ENCODE measurements at regions not wholly inside any gene's neighbourhood (a gene's known extent, or its start where the extent isn't known, plus 50 kb on each side); places are given as distances from the start of the nearest gene placed in this dataset.
"Not testable (repeated sequence)": the region's sequence is repeated elsewhere in the genome, so short reads cannot be mapped to it uniquely, and the experiment has no call there.

- peak; percentile 25 for DNase-seq
Measured at GRCh38 chr12:78338054-78338785, 507.5 kb downstream of the NAV3 start.

GRCh38 chr12:78340406-78340805 lies 509.7 kb downstream of the NAV3 start:
- no peak for DNase-seq

- no peak for DNase-seq
Measured at GRCh38 chr12:78343657-78344056, 513.0 kb downstream of the NAV3 start.

- DNase-seq, result no peak
Measured at GRCh38 chr12:78359520-78359919, 505.1 kb upstream of the SYT1 start.

GRCh38 chr12:78361683-78362082 lies 502.9 kb upstream of the SYT1 start:
- no peak for DNase-seq

- DNase-seq, result no peak
Measured at GRCh38 chr12:78371284-78371683, 493.3 kb upstream of the SYT1 start.

- DNase-seq, result no peak
Measured at GRCh38 chr12:78375461-78375860, 489.1 kb upstream of the SYT1 start.

GRCh38 chr12:78376257-78376656 lies 488.3 kb upstream of the SYT1 start:
- no peak for DNase-seq

GRCh38 chr12:78379065-78379464 lies 485.5 kb upstream of the SYT1 start:
- not testable (repeated sequence) for DNase-seq

- no peak for DNase-seq
Measured at GRCh38 chr12:78383414-78383813, 481.2 kb upstream of the SYT1 start.

- no peak for DNase-seq
Measured at GRCh38 chr12:78384541-78384940, 480.0 kb upstream of the SYT1 start.

- DNase-seq, result no peak
Measured at GRCh38 chr12:78385541-78385940, 479.0 kb upstream of the SYT1 start.

- DNase-seq, result no peak
Measured at GRCh38 chr12:78386871-78387270, 477.7 kb upstream of the SYT1 start.

GRCh38 chr12:78387721-78388120 lies 476.9 kb upstream of the SYT1 start:
- DNase-seq, result no peak

GRCh38 chr12:78388461-78388860 lies 476.1 kb upstream of the SYT1 start:
- no peak for DNase-seq

- no peak for DNase-seq
Measured at GRCh38 chr12:78390920-78391319, 473.7 kb upstream of the SYT1 start.

GRCh38 chr12:78392918-78393317 lies 471.7 kb upstream of the SYT1 start:
- no peak for DNase-seq

- DNase-seq, result no peak
Measured at GRCh38 chr12:78395961-78396360, 468.6 kb upstream of the SYT1 start.

- DNase-seq, result no peak
Measured at GRCh38 chr12:78396538-78396937, 468.0 kb upstream of the SYT1 start.

- DNase-seq, result no peak
Measured at GRCh38 chr12:78398750-78399149, 465.8 kb upstream of the SYT1 start.

GRCh38 chr12:78402366-78403134 lies 462.0 kb upstream of the SYT1 start:
- peak; percentile 69 for DNase-seq

GRCh38 chr12:78403136-78403535 lies 461.4 kb upstream of the SYT1 start:
- no peak for DNase-seq

- no peak for DNase-seq
Measured at GRCh38 chr12:78403681-78404080, 460.9 kb upstream of the SYT1 start.

- DNase-seq, result no peak
Measured at GRCh38 chr12:78406213-78406612, 458.4 kb upstream of the SYT1 start.

- DNase-seq, result no peak
Measured at GRCh38 chr12:78406828-78407227, 457.7 kb upstream of the SYT1 start.

Measured in NCI-H1105 treated with DMSO at 0.1 percent for 48 hours (cell line).